Mucosa of gallbladder (tissue), 1 donor: ENCODE measurements at regions not wholly inside any gene's neighbourhood (a gene's known extent, or its start where the extent isn't known, plus 50 kb on each side); places are given as distances from the start of the nearest gene placed in this dataset.
"Not testable (repeated sequence)": the region's sequence is repeated elsewhere in the genome, so short reads cannot be mapped to it uniquely, and the experiment has no call there.

Experiments used
- DNase-seq: peaks from one replicate; pipeline ENCODE4 v3.0.0-alpha.2; 2020; ENCODE audit warnings: low spot score
- donor health status: DM: no; HTN: no; CAD: no.

DNA sequence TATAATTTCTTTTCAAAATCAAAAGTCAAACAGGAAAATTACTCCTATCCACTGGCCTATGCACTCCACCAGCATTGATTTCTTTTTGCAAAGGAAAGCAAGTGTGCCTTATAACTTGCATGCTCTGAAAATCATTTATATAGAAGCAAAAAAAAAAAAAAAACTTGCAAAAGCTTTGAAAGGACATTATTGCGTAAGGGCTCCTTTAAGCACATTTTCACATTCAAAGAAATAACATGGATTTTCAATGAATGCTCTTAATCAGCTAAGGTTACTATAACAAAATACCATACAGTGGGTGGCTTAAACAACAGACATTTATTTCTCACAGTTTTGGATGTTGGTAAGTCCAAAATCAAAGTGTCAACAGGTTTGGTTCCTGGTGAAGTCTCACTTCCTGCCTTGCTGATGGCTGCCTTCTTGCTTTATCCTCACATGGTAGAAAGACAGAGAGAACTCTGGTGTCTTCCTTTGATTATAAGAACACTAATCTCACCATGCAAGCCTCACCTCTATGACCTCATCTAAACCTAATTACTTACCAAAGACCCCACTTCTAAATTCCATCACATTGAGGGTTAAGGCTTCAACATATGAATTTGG lies 755.2 kb upstream of the CDH10 start:
- no peak for DNase-seq

DNA sequence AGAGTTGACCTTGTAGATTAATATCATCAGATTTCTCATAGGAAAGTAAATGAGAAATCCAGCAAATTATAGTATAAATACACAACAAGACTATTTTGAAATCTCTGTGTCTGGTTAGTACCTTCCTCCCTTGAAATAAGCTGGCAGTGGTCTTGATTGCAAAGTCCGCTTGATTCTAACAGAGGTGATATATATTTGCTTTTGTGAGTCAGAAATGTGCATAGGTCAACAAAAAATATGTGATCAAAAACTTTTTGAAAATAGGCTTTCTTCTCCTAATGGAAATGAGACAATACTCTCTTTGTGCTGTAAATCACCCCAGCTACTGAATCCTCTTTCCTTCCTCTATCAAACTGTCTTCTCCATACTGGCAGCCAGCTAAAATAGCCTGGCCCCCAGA lies 749.2 kb upstream of the CDH10 start:
- no peak for DNase-seq

DNA sequence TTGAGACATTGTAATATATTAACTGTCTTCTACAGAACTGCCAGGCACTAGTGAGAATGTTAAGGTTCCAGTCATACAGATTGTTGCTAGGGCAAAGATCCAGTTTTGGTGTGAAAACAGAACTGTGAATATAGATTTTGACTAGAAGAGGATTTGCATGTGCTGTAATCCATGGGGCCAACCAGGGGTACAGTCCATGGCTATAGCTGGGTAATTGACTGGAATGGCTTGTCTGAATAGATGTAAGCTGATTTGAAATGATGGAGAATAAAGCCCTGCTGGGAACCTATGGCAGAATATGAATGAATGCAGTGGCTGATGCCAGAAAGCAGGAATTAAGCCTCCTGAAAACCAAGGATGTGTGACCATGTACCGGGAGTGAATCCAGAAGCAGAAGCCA lies 748.5 kb upstream of the CDH10 start:
- no peak for DNase-seq

DNA sequence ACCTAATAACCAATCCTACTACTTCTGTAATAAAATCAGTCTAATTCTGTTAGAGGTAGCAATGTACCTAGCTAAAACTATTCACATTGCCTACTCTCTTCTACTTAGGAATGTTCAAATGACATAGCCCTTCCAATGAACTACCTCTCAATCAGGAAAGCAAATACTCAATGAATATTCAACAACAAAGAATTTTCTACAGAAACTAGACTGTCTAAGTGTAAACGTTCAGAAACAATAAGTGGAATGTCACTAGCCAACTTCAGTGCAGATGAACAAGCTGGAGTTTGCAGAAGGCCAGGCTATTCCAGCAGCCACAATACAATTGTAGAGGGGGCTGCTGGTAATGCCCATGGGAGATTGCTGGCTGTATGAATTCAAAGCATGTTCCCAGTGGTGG lies 743.2 kb upstream of the CDH10 start:
- DNase-seq = no peak

DNA sequence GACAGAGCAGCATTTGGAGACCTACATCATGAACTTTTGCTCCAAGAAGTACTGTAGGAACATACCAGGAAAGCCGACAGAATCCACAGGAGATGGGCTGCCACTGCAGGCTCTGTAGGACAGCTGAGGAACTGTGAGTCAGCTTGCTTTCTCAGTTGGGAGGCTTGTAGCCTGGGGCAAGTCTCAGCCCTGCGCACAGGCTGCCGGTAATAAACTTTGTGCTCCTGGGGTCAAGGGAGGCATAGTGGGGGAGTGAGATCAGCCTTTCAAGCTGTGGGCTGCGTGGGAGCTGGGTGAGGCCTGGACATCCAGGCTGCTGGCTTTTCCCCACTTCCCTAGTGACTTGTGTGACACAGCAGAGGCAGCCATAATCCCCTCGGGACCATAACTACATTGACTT lies 718.0 kb upstream of the CDH10 start:
- DNase-seq = no peak

DNA sequence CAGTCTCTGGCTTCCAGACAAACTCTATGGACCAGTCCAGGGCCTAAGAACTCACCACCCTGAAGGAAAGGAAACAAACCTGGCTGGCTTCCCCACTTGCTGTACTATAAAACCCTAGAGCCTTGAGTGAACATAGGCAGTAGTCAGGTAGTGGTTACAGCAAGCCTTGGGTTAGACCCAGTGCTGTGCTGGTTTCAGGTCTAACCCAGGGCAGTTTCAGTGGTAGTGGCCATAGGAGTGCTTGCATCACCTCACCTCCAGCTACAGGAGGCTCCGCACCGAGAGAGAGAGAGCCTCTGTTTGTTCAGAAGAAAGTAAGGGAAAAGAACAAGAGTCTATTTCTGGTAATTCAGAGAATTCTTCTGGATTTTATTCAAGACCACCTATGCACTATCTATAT lies 714.1 kb upstream of the CDH10 start:
- DNase-seq = no peak

DNA sequence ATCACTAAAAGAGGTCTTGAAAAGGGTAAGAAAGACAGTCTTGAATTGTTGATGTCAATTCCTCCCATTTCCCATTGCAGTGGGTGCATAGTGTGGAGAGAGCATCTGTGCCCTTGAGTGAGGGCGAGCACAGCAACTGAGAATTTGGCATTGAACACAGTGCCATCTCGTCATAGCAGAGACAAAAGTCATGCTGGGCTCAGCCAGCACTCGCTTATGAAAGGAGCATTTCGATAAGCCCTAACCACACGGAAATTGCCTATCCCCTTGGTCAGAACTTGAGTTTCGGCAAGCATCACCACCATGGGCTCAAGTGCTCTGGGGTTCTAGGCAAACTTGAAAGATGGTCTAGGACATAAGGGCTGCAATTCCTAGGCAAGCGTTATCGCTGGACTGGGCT lies 712.8 kb upstream of the CDH10 start:
- DNase-seq = no peak

DNA sequence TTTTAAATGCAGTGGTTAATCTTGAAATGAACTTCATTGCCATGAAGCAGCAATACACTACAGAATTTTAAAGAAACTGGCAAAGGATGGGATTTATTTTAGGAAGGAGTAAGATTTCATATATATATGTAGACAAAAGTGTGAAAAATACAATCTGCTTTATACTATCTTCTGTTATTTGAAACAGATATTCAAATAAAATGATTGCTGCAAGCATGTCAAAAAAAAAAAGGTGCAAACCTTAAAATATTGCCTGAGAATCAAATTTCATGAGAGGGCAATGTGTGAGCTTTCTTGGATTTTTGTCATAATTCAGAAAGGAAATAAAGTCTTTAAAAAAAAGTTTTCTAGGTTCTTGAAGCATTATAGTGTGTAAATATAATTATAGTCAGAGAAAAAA lies 705.0 kb upstream of the CDH10 start:
- no peak for DNase-seq

DNA sequence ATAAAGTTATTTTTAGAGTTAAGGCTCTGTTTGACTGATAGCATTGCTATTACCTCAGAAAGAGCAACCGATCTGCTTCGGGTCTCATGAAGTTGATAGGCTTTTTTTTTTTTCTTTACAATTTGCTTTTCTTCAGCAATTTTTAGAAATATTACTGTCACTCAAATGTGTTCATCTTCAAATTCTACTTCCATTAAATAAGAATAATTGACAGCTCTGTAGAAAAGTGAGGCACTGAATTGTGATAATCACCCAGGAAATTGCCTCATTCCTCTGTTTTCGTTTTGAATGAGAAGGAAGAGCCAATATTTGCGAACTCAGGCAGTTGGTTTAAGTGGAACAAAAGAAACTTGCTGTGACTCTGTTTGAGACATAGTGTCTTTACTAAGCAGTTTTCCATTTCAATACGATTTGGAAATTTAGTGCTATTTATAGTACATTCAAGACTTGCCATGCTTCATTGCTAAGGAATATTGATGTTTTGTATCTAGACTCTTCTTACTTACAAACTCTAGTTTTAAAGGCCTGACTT lies 700.5 kb upstream of the CDH10 start:
- DNase-seq = no peak

DNA sequence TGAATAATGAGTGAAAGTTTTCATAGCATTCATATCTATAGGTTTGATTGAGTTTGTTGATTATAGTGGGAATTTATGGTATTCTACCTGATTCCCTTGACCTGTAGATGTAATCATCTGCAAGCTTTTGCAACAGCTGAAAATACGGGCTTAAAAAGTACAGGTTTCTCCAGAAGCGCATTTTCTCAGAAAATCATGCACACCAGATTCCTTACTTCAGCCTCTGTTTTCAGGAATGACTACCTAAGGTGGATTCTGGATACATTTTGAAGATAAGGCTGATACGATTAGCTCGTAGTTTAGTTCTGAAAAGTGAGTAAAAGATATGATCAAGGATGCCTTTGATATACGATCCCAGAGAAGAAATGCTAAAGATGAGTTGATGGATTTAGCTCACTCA lies 694.8 kb upstream of the CDH10 start:
- no peak for DNase-seq

DNA sequence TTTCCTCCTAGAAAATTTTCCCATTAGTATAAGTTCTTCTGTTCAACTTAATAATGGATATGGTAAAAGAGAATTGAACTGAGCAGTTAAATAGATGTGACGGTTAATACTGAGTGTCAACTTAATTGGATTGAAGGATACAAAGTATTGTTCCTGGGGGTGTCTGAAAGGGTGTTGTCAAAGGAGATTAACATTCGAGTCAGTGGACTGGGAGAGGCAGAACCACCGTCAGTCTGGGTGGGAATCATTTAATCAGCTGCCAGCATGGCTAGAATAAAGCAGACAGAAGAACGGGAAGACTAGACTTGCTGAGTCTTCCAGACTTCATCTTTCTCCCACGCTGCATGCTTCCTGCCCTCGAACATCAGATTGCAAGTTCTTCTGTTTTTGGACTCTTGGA lies 689.6 kb upstream of the CDH10 start:
- no peak for DNase-seq

DNA sequence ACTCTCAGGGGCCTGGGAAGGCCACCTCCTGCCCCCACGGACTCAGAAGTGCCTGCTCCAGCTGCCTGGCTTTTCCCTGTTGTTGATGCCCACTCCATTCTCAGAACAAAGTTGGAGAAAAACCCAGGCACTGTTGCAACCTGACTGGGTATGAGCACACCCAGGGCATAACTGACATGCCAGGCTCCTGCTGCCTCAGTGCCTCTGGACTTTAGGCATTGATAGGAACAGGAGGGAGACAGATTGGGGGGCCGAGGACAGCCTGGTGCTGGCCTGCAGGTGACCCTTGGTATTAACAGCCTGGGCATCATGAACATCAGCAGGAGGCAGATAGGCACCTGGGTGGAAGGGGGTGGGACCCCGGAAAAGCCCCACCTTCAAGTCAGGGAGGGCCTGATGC lies 685.9 kb upstream of the CDH10 start:
- no peak for DNase-seq

DNA sequence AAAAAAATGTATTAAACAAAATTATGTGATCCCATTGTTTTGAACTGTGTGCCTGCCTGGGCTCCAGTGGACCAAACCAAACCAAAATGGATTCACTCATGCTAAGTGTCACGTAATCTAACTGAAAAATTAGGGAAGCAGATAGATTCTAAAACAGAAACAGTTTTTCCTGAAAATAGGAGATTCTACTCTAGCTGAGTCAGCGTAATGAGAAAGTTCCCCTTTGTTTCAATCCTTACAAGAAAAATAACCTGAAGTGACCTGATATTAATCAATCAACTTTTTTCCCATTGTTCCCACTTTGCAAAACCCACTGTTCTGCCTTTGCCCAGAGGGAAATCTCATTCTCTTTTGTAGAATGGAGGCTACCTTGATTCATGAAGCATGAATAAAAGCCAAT lies 682.4 kb upstream of the CDH10 start:
- DNase-seq = no peak

DNA sequence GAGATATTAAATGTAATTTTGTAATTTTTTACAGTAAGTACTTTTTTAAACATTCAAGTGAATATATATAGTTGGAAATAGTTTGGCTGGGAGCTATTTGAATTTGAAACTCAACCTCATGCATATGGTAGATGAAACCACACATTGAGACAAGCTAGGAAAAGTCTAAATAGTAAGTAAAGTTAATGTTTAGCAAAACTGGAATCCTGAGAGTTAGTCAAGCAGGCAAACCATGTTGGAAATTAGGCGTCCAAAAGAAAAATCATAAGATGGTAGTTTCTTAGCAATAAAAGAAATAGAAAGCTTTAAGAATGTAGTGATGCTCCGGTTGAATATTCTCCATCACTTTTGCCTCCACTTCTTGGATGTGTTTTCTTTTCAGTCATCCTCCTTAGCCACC lies 657.1 kb upstream of the CDH10 start:
- no peak for DNase-seq

DNA sequence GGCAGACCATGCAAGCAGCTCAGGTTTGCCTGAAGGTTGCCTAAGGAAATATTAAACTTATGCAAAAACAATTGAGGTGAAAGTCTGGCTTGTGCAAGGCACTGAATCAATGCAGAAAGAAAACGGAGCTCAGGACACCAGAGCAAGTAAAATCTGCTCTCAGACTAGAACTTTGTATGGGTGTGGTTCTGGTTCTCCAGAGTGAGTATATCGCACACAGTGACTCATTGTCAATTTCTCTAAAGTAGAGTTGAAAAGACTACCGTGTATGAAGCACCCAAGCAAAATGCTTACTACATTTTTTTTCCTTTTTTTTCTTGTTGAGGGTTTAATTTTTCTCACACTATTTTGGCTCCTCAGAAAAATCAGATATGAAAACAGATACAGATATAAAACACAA lies 650.3 kb upstream of the CDH10 start:
- no peak for DNase-seq

DNA sequence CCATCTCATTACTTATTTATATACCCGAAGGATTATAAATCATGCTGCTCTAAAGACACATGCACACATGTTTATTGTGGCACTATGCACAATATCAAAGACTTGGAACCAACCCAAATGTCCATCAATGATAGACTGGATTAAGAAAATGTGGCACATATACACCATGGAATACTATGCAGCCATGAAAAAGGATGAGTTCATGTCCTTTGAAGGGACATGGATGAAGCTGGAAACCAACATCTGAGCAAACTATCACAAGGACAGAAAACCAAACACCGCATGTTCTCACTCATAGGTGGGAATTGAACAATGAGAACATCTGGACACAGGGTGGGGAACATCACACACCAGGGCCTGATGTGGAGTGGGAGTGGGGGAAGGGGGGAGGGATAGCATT lies 645.0 kb upstream of the CDH10 start:
- not testable (repeated sequence) for DNase-seq

DNA sequence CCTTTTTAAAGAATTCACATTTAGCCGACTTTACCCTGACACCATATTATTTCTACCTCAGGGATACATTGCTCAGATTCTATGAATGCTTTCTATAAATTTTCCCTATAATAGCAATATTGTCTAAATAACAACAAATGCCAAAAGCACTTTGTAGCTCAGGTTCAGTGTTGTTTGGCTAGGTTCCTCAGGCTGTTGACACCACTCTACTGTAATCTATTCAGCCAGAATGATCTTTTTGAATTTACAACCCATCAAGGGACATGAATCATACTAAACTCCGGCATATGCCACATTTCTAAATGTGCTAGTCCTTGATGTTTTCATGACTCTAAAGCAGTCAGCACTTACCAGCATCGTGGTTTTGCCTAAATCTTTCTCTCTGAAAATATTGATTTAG lies 641.5 kb upstream of the CDH10 start:
- no peak for DNase-seq

DNA sequence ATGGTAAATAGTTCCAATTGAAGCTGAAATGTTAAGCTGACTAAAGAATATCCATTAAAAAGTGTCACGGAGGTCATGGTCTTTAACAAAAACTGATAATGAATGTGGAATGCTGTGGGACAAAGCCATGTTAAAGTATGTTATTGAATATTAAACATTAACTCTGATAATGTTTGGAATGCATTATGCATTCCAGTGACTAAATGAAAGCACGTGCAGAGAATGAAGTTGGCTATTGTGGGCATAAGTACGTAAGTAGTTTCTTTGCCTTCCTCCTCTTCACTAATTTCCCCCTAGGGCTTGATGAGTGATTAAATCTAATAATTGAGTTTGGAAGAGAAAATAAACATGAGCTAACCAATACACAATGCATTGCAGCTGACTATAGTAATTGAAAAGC lies 640.4 kb upstream of the CDH10 start:
- DNase-seq = no peak

DNA sequence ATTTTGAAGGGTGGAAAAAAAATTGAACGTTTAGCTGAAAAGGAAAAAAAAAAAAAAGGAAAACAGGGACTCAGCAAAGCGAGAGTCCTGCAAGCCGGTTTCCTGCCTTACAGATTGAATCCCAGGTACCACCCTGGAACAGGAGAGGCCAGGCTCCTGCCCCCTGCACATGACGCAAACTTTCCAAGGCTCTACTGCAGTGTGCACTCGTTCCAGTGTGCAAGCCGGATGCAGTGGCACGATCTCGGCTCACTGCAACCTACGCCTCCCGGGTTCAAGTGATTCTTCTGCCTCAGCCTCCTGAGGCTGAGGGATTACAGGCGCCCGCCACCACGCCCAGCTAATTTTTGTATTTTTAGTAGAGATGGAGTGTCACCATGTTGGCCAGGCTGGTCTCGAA lies 618.7 kb upstream of the CDH10 start:
- DNase-seq = not testable (repeated sequence)

DNA sequence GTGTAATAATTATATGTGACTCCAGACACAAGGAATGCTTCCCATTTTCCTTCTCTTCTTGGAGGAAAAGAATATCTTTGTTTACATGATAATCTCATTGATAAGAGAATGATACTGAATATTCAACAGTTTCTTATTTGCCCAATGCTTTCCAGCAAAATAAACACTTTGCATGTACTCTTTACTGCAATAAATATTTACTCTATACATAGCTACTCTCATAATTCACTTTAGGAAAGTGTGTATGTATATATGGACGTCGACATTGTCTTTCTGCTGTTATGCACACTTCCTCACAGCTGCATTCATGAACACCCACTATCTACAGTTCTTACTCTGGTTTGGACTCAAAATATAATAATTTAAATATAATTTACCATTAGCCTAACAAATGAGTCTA lies 617.4 kb upstream of the CDH10 start:
- no peak for DNase-seq

DNA sequence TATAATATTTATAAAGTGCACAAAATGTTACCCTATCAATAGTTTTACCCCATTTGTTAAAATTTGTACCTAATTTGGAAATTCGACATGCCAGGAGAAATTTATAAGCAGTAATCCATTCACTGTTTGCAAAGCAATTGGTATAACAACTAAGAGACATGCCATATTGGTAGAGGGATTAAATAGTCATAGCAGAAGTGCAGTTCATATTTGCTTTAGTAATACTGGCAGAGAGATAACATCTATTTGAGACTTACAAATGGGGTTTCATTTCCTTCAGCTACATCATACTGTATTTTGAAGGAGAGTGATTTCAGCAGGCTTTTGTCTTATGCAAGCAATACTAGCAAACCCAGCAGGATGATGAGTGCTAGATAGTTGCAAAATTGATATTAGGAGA lies 610.4 kb upstream of the CDH10 start:
- DNase-seq = no peak

DNA sequence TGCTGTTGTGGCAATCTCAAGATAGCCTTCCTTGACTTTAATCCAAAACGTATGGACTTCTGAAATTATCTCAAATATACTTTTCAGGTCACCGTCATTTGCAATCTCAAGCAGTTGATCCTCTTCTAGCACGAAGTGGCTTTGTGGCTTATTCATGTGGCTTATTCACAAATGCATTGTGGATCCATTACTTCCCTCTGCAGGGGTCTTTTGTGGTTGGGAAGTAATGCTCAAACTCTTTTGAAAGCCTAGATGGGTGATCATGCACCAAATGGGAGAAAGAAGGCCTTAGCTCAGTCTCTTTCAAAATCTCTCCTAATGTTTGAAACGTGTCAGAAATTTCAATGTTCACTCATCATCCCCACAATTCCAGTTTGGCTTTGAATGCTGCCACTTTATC lies 597.2 kb upstream of the CDH10 start:
- no peak for DNase-seq

DNA sequence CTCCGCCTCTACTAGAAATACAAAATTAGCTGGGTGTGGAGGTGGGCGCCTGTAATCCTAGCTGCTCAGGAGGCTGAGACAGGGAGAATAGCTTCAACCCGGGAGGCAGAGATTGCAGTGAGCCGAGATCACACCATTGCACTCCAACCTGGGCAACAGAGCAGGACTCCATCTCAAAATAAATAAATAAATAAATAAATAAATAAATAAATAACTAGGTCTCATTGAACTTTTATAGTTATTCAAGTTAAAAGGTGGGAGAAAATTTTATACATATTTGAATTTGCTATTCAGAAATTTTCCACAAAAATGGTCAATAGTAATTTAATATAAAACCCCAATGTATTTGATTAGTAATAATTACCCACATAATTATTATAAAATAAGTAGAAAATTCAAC lies 593.9 kb upstream of the CDH10 start:
- DNase-seq = not testable (repeated sequence)

DNA sequence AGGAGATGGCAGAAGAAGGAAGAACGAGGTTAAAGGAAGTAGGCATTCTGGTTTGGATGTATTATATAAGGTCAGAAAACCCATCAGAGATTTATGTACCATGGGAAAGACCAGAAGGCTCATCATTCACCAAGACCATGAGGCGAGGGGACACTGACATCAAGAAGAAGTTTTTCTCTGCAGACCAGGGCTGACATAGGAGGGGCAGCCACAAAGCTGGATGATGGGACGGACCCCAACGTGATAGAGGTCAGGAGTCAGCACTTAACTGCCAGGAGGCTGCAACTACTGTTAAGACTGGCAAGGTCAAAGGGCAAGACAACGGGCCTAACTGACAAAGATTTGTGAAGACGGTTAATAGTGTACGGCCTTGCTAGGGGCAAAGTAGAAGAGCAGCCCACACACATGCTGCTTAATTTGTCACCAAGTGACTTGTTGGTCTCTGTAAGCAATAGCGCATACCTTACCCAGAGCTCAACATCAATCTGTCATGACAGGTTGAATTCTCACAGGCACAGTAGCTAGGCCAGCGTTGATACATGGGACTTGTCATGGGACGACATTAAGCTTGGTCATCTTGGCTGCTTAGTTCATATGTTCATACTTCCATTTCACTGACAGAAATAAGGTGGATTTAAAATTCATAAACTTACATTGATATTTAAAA lies 579.7 kb upstream of the CDH10 start:
- DNase-seq = no peak
